KG1 (cell line): ENCODE measurements at regions not wholly inside any gene's neighbourhood (a gene's known extent, or its start where the extent isn't known, plus 50 kb on each side); places are given as distances from the start of the nearest gene placed in this dataset.

Experiments used
- DNase-seq: peaks from one replicate; lab custom pipeline; 2025; lab: John Stamatoyannopoulos, UW

DNA sequence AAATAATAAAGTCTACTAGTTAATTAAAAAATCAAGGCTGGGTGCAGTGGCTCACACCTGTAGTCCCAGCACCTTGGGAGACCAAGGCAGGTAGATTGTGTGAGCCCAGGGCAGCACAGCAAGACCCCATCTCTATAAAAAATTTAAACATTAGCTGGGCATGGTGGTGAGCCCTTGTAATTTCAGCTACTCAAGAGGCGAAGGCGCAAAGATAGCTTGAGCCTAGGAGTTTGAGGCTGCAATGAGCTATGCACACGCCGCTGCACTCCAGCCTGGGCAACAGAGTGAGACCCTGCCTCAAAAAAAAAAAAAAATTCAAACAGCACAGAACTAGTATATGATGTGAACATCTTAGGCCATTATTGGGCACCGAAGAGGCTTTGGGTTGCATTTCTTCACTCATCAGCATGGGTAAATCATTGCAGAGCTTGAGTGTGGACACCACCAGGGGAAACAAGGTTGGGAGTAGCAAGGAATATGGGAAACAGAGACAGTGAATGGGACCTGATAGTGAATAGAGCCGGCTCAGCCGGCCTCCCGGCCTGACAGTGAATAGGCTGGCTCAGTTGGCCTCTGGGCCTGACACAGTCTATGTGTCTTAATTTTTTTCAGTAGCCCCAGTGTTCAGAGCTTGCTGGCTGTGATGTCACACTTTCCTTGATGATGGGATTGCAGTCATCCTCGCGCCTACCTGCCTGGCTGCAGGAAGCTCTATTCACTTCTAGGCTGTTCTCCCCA, 89.1 kb upstream of the ERRFI1 start:
- DNase-seq = no peak

DNA sequence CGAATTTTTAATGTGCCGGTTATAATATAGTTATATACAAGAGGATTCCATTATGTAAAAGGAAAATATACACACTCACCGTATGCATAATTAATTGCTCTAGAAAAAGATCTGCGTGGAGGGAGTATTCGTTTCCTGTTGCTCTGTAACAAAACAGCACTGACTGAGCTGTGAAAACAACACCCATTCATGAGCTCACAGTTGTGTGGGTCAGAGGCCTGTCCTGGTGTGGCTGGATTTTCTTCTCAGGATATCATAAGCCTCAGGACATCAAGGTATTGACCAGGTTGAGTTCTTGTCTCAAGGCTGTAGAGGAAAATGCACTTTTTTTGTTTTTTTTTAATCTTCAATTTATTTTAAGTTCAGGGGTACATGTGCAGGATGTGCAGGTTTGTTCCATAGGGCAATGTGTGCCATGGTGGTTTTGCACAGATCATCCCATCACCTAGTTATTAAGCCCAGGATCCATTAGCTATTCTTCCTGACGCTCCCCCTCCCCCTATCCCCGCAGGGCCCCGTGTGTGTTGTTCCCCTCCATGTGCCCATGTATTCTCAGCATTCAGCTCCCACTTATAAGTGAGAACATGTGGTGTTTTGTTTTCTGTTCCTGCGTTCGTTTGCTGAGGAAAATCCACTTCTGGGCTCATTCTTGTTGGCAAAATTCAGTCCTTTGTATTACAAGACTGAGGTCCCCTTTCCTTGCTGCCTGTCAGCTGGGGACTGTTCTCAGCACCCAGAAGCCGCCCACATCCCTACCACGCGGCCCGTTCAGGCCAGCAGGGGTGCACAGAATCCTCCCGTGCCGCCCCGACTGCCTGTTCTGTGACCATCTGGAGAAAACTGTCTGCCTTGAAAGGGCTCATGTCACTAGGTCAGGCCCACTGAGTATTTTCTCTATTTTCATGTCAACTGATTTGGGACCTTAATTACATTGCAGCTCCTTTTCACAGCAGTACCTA, 87.4 kb upstream of the ERRFI1 start:
- DNase-seq = no peak

DNA sequence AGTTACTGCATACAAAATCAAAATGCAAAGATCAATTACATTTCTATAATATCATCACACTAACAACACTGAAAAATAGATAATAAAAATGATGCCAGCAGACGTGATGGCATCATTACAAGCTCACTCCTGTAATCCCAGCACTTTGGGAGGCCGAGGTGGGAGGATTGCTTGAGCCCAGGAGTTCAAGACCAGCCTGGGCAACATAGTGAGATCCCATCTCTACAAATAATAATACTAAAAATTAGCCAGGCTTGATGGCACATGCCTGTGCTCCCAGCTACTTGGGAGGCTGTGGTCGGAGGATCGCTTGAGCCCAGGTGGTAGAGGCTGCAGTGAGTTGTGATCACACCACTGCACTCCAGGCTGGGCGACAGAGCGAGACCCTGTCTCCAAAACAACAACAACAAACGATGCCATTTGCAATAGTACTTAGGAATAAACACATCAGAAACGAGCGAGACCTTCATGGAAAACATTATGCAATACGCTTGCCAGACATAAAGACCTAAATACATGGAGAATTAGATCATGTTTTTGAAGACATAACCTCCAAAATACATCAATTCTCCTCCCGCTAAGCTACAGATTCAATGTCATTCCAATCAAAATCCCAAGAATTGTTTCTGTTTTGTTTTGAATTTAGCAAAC, 86.6 kb upstream of the ERRFI1 start:
- DNase-seq = no peak

DNA sequence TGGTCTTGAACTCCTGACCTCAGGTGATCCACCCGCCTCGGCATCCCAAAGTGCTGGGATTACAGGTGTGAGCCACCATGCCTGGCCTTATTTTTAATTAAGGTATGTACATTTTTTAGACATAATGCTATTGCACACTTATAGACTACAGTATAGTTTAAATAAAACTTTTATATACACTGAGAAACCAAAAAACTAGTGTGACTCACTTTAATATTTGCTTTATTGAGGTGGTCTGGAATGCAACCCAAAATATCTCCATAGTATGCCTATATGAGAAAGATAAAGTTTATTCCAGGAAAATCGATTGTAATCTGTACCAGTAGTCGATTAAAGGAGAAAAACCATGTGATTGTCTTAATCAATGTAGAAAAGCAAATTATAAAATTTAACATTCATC, 85.5 kb upstream of the ERRFI1 start:
- DNase-seq = no peak

DNA sequence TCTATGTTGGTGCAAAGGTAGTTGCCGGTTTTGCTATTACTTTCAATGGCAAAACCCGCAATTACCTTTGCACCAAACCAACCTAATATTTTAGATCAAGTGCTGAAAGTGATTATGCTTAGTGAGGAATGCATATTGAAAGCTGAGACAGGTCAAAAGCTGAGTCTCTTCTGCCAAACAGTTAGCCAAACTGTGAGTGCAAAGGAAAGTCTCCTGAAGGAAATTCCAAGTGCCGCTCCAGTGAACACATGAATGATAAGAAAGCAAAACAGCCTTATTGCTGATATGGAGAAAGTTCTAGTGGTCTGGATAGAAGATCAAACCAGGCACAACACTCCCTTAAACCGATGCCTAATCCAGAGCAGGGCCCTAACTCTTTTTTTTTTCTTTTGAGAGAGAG, 83.1 kb upstream of the ERRFI1 start:
- DNase-seq = no peak

DNA sequence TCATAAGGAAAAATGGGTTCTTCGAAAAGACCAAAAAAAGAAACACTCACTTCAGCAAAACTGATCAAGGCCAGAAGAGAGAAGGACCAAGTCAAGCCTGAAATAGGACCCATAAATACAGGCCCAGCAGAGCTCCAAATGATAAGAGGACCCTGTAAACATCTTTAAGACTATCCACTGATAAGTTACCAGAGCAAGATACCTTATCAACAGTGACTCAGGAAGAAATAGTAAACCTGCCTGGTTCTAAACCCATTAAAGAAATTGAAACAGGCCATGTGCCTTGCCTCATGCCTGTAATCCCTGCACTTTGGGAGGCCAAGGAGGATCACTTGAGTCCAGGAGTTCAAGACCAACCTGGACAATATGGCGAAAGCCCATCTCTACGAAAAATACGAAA, 81.8 kb upstream of the ERRFI1 start:
- DNase-seq = no peak

DNA sequence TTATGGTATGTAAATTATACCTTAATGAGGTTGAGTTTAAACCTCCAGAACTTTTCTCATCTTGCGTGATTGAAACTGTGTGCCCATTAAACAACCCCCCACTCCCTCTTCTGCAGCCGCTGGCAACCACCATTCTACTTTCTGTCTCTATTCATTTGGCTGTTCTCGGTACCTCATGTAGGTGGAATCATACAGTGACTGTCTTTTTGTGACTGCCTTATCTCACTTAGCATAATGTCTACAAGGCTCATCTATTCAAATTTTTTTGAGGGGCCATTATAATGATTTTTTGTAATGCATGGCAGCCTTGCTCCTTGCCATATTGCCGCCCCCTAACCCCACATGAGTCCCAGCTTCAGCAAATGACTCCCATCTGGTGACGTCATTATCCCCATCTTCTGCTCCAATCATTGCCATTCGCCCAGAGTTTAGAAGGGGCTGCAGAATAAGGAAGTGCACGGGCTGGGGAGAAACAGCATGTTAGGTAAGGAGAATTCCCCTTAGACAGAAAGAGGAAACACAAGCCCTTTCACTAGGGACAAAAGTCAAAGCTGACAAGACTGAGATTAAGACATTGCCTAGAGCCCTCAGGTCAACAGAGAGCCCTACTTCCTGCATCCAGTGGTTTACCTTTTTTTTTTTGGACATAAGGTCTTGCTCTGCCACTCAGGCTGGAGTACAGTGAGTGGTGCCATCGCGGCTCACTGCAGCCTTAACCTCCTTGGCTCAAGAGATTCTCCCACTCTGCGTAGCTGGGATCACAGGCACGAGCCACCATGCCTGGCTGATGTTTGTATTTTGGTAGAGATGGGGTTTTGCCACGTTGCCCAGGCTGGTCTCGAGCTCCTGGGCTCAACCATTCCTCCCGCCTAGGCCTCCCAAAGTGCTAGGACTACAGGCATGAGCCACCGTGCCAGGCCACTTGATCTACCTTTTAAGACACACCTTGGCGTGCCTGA, 78.4 kb upstream of the ERRFI1 start:
- no peak for DNase-seq

DNA sequence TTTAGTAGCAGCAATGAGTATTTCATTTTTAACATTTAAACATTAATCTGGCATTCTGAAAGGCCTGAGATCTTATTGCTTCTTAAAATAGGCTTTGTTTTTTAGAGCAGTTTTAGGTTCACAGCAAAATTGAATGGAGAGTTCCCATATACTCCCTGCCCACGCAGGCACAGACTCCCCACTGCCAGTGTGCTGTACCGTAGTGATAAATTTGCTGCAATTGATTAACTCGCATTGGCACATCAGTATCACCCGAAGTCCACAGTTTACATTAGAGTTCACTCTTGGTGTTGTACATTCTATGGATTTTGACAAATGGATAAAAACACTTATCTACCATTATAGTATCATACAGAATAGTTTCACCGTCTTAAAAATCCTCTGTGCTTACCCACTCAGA, 71.8 kb upstream of the ERRFI1 start:
- no peak for DNase-seq

DNA sequence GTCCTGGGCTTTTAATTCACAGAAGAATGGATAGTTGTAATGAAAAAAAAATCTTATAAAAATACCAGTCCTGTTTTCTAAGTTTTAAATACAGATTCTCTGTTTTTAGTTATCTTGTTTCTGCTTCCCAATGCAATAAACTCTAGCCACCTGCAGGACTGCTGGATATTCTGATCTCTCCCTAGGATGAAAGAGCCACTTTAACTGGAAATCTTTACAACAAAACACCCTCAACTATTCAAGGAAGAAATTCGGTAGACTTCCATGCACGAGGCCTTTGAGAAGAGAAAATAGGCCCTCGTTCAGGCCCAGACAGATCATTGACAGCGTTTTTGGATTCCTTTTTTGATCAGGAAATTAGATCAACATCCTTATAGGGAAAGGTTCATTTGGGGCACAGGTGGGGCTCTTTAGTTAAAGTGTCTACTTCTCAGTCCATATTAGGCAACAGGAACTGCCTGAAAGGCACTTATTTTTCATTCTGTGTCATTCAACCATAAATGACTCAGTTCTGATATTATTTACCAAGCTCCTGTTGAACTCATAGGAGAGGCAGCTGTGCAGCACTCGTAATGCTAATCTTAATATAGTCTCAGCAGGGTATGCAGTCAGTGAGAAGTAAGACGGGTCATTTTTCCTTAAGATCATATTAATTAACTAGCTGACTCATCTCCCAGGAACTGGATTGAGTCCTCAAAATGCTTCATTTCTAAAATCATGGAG, 71.1 kb upstream of the ERRFI1 start:
- no peak for DNase-seq

DNA sequence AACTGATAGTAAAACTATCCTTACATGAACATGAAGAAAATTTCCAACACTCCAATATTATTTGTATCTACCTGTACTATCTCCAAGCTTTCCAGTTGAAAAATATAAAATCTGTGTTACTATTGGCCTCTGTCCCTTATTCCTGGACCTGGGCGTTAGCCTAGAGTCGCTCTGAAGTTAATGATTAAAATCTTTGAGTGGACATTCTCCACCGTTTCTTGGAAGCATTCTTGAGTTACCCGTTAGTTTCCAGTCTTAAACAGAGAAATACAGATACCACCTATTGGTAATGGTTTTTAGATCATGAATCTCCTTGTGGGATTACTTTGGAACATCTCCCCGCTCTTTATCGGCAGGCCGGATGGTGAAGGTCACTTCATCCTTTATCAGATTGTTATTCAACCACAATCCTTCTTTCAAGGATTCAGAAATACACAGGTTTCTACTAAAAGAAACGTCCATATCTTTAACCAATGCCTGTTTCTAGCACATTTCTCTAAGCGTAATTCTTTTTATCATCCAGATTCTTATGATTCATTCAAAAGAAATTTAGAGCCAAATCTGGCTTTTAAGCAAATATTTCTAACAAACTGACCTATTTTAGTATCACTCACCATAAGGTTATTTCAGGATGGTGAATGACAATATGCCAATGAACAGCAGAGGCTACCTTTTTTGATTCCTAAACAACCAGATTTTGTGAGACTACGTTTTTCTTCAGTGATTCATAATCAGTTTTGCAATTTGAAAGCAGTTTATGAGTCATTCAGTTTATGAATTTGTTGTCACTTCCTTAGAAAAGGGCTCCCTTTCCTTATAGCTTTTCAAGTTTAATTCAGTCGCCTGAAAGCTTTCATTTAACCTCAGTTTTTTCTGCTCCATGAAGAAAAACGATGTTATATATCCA, 70.2 kb upstream of the ERRFI1 start:
- DNase-seq = no peak

DNA sequence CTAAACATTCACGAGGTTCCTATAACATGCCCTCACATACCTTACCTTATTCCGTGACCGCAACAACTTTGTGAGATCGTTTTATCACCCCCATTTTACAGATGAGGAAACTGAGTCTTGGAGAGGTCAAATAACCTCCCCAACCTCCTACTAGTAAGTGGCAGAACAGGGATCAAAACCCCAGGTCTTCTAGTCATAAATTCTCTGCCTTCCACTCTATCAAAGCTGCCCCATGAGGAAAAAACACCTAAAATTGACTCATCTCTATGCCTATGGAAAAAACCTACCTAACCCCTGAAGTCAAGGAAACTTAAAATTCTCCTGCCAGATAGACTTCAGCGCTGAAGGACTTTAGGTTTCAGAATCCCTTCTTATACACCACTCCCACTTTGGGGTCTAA, 69.5 kb upstream of the ERRFI1 start:
- no peak for DNase-seq

DNA sequence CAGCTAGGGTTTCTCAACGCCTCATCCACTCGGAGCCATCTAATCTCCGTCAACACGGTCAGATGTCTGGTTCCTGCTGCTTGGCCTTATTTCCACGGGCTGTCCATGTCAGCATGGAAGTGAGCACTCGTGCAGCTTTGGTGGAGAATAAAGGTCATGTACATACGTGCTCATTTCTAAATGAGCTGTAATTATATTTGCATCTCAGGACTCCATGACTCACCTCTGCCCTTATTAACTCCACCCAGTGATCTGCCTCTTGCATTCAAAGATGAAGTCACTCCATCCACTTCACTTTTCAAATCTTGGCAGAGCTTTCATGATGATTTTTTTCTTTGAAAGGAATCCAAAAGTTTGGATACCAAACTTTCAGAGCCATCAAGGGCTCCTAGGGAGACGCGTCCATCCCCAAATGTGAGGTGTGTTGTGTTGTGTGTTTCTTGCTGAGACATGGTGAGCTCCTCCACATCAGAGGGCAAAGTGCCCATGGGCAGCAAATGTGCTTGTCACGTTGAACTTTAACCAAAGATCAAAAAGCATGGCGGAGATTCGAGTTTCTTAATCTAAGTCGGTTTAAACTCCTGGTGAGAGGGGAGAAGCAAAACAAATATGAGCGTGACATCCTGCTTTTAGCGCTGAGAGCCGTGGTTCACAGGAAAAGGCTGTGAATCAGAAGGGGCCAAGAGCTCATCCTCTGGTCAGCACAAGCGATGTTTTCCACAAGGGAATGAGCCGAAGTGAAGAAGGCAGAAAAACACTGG, 68.6 kb upstream of the ERRFI1 start:
- no peak for DNase-seq

DNA sequence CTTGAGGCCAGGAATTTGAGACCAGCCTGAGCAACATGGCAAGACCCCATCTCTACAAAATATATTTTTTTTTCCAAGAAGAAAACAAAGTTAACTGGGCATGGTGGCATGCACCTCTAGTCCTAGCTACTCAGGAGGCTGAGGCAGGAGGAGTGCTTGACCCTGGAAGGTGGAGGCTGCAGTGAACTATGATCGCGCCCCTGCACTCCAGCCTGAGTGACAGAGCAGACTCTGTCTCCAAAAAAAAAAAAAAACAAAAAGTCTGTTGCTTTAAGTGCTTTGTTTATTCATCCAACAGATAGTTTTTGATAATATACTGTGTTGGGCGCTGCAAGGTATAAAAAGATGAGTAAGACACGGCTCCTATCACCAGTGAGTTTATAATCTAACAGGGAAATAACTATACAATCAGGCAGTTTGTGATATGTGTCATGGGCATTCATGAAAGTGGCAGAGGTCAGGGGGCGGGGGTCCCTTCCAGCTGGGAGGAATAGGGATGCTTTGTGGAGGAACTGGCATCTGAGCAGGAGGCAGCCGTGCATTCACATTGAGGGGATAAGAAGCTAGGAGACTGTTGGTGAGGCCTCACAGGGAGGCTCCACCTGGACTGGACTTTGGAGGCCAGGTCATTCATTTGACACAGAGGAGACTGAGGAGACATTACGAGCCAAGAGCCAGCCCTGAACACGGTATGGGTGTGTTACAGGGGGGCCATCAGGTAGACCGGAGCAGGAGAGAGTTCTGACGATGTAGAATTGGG, 67.3 kb upstream of the ERRFI1 start:
- DNase-seq = no peak

DNA sequence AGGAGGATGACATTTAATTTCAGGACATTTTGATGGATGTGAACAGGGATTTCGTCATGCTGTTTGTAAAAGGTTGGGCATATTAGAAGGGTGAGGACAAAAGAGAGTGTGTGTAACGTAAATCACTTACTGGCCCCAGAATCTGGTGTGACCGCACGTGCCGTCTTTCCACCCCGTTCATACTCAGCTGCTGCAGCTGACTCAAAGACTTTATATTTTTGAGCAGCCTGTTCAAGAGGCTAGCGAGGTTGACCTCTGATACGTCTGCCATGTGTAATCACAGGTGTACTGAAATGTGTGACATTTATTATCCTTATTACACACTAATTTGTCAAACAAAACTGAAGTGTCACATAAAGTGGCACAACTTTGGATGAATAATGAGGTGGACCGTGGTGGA, 66.5 kb upstream of the ERRFI1 start:
- no peak for DNase-seq

DNA sequence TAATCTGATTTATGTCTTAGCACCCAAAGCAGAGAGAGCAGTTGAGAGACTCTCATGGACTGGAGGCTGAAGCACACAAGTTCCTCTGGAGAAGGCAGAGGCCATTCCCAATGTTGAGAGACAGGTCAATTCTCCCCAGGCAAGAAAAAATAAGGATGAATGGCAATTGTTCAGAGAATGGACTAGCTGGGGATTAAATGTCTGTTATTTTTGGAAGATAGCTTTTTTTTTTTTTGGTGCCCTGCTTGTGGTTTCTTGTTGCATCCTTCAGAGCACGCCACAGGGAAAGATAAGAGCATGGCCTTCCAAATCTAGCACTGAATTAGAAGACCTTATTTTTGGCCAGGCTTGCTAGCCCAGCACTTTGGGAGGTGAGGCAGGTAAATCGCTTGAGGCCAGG, 65.6 kb upstream of the ERRFI1 start:
- DNase-seq = no peak

DNA sequence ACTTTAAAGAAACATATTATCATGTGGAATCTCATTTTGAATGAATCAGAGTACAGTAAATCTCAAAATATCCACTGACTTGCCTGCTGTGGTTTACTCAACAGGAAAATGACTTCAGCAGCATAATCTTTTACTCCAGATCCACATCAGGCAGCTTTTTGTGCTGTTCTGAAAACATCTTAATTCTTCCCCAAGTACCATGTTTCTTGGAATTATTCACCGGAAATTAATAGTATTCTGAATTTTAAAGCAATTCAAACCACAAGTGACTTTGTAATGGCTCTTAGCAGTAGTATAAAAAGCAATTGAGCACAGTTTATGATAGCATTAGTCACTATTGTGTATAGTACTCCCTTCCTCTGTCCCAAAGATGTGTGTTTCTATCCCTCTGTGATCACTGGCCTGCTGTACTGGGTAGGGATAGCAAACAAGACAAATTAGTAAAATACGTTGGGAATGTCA, 64.2 kb upstream of the ERRFI1 start:
- no peak for DNase-seq

DNA sequence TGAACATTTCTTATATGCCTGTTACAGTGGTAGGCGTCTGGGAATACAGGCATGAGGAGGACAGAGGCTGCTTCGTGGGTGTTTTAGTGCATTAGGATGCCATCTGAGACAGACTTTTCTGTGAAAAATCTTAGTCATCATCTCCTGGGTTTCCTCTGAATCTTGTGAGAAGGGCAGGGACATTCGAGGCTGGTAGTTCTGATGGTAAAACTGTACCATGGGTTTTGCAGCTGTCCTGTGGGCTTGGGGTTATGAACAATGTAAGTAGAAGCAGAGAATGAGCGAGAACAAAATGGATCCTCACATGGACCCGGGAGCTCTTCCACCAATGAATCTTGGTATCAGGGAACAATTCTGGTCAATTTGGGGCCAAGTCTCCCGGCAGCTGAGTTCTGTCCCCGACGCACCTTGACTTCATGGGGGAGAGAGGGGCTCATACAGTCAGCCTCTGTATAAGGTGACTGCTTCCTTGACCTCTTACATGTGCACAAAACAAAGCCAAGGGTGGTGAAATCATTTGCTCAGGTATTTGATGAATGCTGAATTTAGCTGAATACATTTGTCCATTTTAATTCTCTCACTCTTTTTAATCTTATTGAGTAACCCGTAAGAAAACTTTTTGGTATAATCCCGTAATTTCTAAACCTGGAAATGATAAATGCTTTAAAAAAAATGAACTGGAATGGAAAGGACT, 63.6 kb upstream of the ERRFI1 start:
- no peak for DNase-seq

DNA sequence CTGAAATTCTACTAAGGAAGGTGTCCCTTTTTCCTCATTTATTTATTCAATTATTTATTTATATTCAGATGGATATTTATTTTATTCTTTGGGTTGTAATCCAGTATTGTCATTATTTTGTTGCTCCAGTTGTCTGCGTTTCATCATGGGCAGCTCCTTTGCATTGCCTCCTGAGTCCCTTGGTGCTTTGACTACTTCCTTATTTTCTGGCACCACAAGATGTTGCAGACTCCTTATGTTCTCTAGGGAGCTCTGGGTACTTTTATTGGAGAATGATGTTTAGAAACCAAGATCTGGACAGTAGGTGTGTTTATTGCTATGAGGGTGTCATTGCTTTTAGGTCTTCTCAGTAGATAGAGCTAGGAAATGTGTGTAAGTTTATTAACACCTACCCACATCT, 59.9 kb upstream of the ERRFI1 start:
- DNase-seq = no peak
